HG02763 (cell line): ENCODE measurements at regions not wholly inside any gene's neighbourhood (a gene's known extent, or its start where the extent isn't known, plus 50 kb on each side); places are given as distances from the start of the nearest gene placed in this dataset.

Experiments used
- ATAC-seq: cut with Tn5 transposase; IDR thresholded peaks from one replicate; pipeline ENCODE4 v1.9.1; 2021; ENCODE audit warnings: mild to moderate bottlenecking, moderate library complexity; ENCODE audit not compliant: unreplicated experiment

- no peak for ATAC-seq
Measured at GRCh38 chr19:31761281-31761913, 412.2 kb upstream of the TSHZ3 start.

GRCh38 chr19:31770223-31770622 lies 421.0 kb upstream of the TSHZ3 start:
- ATAC-seq: no peak

- no peak for ATAC-seq
Measured at GRCh38 chr19:31772915-31773314, 423.7 kb upstream of the TSHZ3 start.

- no peak for ATAC-seq
Measured at GRCh38 chr19:31781542-31781941, 432.3 kb upstream of the TSHZ3 start.

GRCh38 chr19:31783592-31783991 lies 434.4 kb upstream of the TSHZ3 start:
- ATAC-seq: no peak

- ATAC-seq: no peak
Measured at GRCh38 chr19:31784671-31785101, 435.4 kb upstream of the TSHZ3 start.

GRCh38 chr19:31801611-31802010 lies 452.4 kb upstream of the TSHZ3 start:
- ATAC-seq: no peak

GRCh38 chr19:31803835-31804446 lies 454.7 kb upstream of the TSHZ3 start:
- ATAC-seq: no peak

- no peak for ATAC-seq
Measured at GRCh38 chr19:31804668-31805067, 455.4 kb upstream of the TSHZ3 start.

GRCh38 chr19:31810536-31811109 lies 461.4 kb upstream of the TSHZ3 start:
- ATAC-seq: no peak

GRCh38 chr19:31817971-31818797 lies 468.9 kb upstream of the TSHZ3 start:
- no peak for ATAC-seq

- no peak for ATAC-seq
Measured at GRCh38 chr19:31818798-31819105, 469.5 kb upstream of the TSHZ3 start.

GRCh38 chr19:31819837-31820236 lies 470.6 kb upstream of the TSHZ3 start:
- ATAC-seq: no peak

GRCh38 chr19:31821346-31821745 lies 472.1 kb upstream of the TSHZ3 start:
- no peak for ATAC-seq

- no peak for ATAC-seq
Measured at GRCh38 chr19:31825134-31826094, 476.2 kb upstream of the TSHZ3 start.

- ATAC-seq: no peak
Measured at GRCh38 chr19:31826325-31826724, 477.1 kb upstream of the TSHZ3 start.

- ATAC-seq: no peak
Measured at GRCh38 chr19:31831421-31832175, 482.4 kb upstream of the TSHZ3 start.

- ATAC-seq: no peak
Measured at GRCh38 chr19:31832176-31832548, 482.9 kb upstream of the TSHZ3 start.

GRCh38 chr19:31834070-31834469 lies 484.8 kb upstream of the TSHZ3 start:
- no peak for ATAC-seq
